ENCODE measurements at regions not wholly inside any gene's neighbourhood (a gene's known extent, or its start where the extent isn't known, plus 50 kb on each side); places are given as distances from the start of the nearest gene placed in this dataset.

GRCh38 chr2:152820048-152820447 is 101.6 kb downstream of the ARL6IP6 start:
- no peaks in the 10 kb centered on the region for H3K9me3 ChIP-seq
- H3K4me1 ChIP-seq: no peaks in the 10 kb centered on the region
- H3K27me3 ChIP-seq: no peaks in the 10 kb centered on the region
- no peak for TF ChIP-seq POLR2A (IDR thresholded peaks at IDR 0.05)
- no peak for TF ChIP-seq POLR2AphosphoS5 (IDR thresholded peaks at IDR 0.05)
- TF ChIP-seq CTCF (IDR thresholded peaks at IDR 0.05): no peak
- no peak overlapping the region for H3K4me3 ChIP-seq
- DNase-seq (ENCODE audit: low spot score in 2 of 2): no peak
- intact Hi-C loops (cut with DNase I; ENCODE audit: low total_unique reads): no loop called here
- H3K27ac ChIP-seq: no peak overlapping the region
- H3K36me3 ChIP-seq: no peaks in the 10 kb centered on the region

- intact Hi-C loops (cut with DNase I; ENCODE audit: low total_unique reads): no loop called here
- no peaks in the 10 kb centered on the region for H3K27me3 ChIP-seq
- no peak overlapping the region for H3K4me3 ChIP-seq
- no peaks in the 10 kb centered on the region for H3K4me1 ChIP-seq
- no peak overlapping the region for H3K27ac ChIP-seq
- H3K36me3 ChIP-seq: no peaks in the 10 kb centered on the region
- TF ChIP-seq POLR2A (IDR thresholded peaks at IDR 0.05): no peak
- no peak for TF ChIP-seq CTCF (IDR thresholded peaks at IDR 0.05)
- no peak for TF ChIP-seq POLR2AphosphoS5 (IDR thresholded peaks at IDR 0.05)
- DNase-seq (ENCODE audit: low spot score in 2 of 2): no peak
- H3K9me3 ChIP-seq: peaks cover 11 to 21% of the 10 kb centered on the region in 2 donors
These were observed 97.3 kb downstream of the ARL6IP6 start for GRCh38 chr2:152815634-152816257.

- intact Hi-C loops (cut with DNase I; ENCODE audit: low total_unique reads): no loop called here
- Histone ChIP-seq H3K27me3 (no peaks in the 10 kb centered on the region), H3K4me3 (no peak overlapping the region), H3K4me1 (no peaks in the 10 kb centered on the region), H3K9me3 (peaks cover 11 to 21% of the 10 kb centered on the region in 2 donors), H3K36me3 (no peaks in the 10 kb centered on the region), H3K27ac (no peak overlapping the region)
- no peak for DNase-seq (ENCODE audit: low spot score in 2 of 2)
- TF ChIP-seq POLR2AphosphoS5 (IDR thresholded peaks at IDR 0.05): no peak
- TF ChIP-seq POLR2A (IDR thresholded peaks at IDR 0.05): no peak
These were observed 96.1 kb downstream of the ARL6IP6 start for GRCh38 chr2:152814475-152815030.

- no peak for DNase-seq (ENCODE audit: low spot score in 2 of 2)
- H3K27me3 ChIP-seq: no peaks in the 10 kb centered on the region
- no peak overlapping the region for H3K27ac ChIP-seq
- H3K36me3 ChIP-seq: no peaks in the 10 kb centered on the region
- H3K9me3 ChIP-seq: peaks cover 11 to 21% of the 10 kb centered on the region in 2 donors
- H3K4me1 ChIP-seq: no peaks in the 10 kb centered on the region
- no peak overlapping the region for H3K4me3 ChIP-seq
- TF ChIP-seq CTCF (IDR thresholded peaks at IDR 0.05) (no peak), POLR2AphosphoS5 (IDR thresholded peaks at IDR 0.05) (no peak), POLR2A (IDR thresholded peaks at IDR 0.05) (no peak)
- intact Hi-C loops (cut with DNase I; ENCODE audit: low total_unique reads): no loop called here
These were observed 94.9 kb downstream of the ARL6IP6 start for GRCh38 chr2:152813351-152813750.
